Right cardiac atrium (tissue), 5 donors: ENCODE measurements at regions not wholly inside any gene's neighbourhood (a gene's known extent, or its start where the extent isn't known, plus 50 kb on each side); places are given as distances from the start of the nearest gene placed in this dataset.

ENCODE experiments used
- ATAC-seq, 2 donors: fragments of 200-7000 bp; cut with Tn5 transposase; one replicate each; pipeline versions ENCODE4 v1.8.0 to v1.9.1; 2020; ENCODE audit warnings: moderate library complexity in 2 of 2, mild to moderate bottlenecking in 1 of 2
- DNase-seq, 3 donors: peaks; one replicate each; pipeline ENCODE4 v3.0.0-alpha.2; 2020
- H3K27ac ChIP-seq: one replicate; pipeline ENCODE4 v1.5.1; 2013; ENCODE audit warnings: mild to moderate bottlenecking, low read length, control low read depth, moderate library complexity
- H3K27me3 ChIP-seq: one replicate; pipeline ENCODE4 v1.6.1; 2013; ENCODE audit not compliant: control insufficient read depth, insufficient read depth
- H3K4me1 ChIP-seq: one replicate; pipeline ENCODE4 v1.6.1; 2013; ENCODE audit warnings: low read length; ENCODE audit not compliant: control insufficient read depth, insufficient read depth
- H3K4me3 ChIP-seq: one replicate; pipeline ENCODE4 v1.5.1; 2013; ENCODE audit warnings: low read length, control low read depth
- H3K9me3 ChIP-seq: one replicate; pipeline ENCODE4 v1.6.1; 2013; ENCODE audit warnings: low read length; ENCODE audit not compliant: control insufficient read depth
- WGBS: extraction: QIAGEN DNeasy Blood & Tissue Kit; methylation state at CpG from one replicate; pipeline ENCODE4 v1.1.7; 2013; 5-methylcytosine and 5-hydroxymethylcytosine counted together
- intact Hi-C, 4 donors: fragments of 100-400 bp; cut with DNase I; formaldehyde crosslinking; loops; one replicate each; pipeline versions ENCODE4 v1.11.0 to v1.14.0; 2022 to 2023
- donor health status: healthy with polysubstance abuse.
- donor health status: DM: no; HTN: yes; CAD: no.
- donor health status: DM: no; HTN: no; CAD: no.
- donor health status: DM: no; HTN: yes; CAD: no; lungs with severe emphysema.
- donor health status: DM: yes; HTN: yes; CAD: no.

DNA sequence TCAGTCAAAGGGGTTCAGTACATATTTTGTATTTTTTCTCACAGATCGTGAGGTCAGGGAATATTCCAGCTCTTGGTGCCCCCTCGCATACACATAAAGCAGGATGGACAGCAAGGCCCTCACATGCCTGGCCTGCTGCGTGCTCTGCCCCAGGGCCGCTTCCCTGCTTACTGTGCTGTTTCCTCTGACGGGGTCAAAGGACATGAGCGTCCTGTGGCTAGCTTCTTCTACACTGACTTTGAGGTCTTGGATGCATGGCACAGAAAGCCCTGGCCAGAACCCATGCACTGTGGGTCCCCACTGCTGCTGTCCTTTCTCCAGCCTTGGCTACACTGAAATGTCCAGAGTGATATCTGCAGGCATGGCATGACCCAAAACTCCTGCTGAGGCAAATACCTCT is 92.5 kb upstream of the GGTLC1 start:
- H3K4me1 ChIP-seq: no peaks in the 10 kb centered on the region
- no peaks in the 10 kb centered on the region for H3K27me3 ChIP-seq
- intact Hi-C loops: no loop called here
- WGBS: 80% methylated on average over 6 of the region's 6 CpGs
- no peaks in the 10 kb centered on the region for H3K9me3 ChIP-seq
- ATAC-seq (no peak), DNase-seq (no peak)
- no peak overlapping the region for H3K4me3 ChIP-seq
- H3K27ac ChIP-seq: no peak overlapping the region

- Histone ChIP-seq H3K4me1 (no peaks in the 10 kb centered on the region), H3K4me3 (no peak overlapping the region), H3K27me3 (no peaks in the 10 kb centered on the region), H3K9me3 (no peaks in the 10 kb centered on the region), H3K27ac (no peak overlapping the region)
- WGBS: 79% methylated on average over 7 of the region's 7 CpGs
- ATAC-seq (no peak), DNase-seq (no peak)
- intact Hi-C loops: no loop called here
Measured at GRCh38 chr20:24079661-24080412, 91.3 kb upstream of the GGTLC1 start.

- ATAC-seq: no peak
- Histone ChIP-seq H3K4me1 (no peaks in the 10 kb centered on the region), H3K4me3 (no peak overlapping the region), H3K27me3 (no peaks in the 10 kb centered on the region), H3K9me3 (no peaks in the 10 kb centered on the region), H3K27ac (no peak overlapping the region)
- intact Hi-C loops: no loop called here
- no peak for DNase-seq
Measured at GRCh38 chr20:24077145-24077544, 88.6 kb upstream of the GGTLC1 start.

DNA sequence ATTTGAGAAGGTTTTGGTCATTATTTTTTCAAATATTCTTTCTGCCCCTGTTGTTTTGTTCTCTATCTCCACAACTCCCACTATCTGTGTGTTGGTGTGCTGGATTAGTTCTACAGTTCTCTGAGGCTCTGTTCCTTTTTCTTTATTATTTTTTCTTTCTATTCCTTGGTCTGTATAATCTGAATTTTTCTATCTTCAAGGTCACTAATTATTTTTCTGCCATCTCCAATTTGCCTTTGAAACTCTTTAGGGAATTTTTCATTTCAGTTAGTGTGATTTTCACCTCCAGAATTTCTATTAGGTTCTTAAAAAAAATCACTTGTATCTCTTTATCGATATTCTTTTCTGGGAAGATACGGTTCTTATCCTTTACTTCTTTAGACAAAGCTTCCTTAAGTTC is 82.1 kb upstream of the GGTLC1 start:
- WGBS: 94% methylated on average over 2 of the region's 2 CpGs
- intact Hi-C loops: no loop called here
- Histone ChIP-seq H3K4me3 (no peak overlapping the region), H3K27me3 (no peaks in the 10 kb centered on the region), H3K9me3 (no peaks in the 10 kb centered on the region), H3K27ac (no peak overlapping the region), H3K4me1 (no peaks in the 10 kb centered on the region)
- ATAC-seq (no peak), DNase-seq (no peak)

GRCh38 chr20:24066076-24066700 is 77.6 kb upstream of the GGTLC1 start:
- intact Hi-C loops: no loop called here
- 56% methylated on average over 6 of the region's 6 CpGs for WGBS
- H3K27me3 ChIP-seq: no peaks in the 10 kb centered on the region
- no peaks in the 10 kb centered on the region for H3K9me3 ChIP-seq
- H3K4me1 ChIP-seq: no peaks in the 10 kb centered on the region
- H3K27ac ChIP-seq: no peak overlapping the region
- H3K4me3 ChIP-seq: no peak overlapping the region
- no peak for DNase-seq
- no peak for ATAC-seq

DNA sequence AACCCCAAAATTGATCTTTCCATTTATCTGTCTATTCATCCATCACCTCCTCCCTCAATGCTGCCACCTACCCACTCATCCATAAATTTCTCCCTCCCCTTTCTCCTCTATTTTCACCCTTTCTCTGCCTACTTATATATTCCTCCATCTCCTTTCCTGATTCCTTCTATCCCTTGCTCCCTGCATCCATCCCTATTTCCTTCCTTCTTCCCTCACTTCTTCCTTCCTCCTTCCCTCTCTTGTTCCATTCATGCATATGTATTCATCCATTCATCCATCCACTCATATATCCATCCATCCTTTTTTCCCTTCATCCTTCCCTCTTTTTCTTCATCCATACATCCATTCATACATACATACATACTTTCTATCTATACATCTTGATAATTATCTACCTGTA is 76.3 kb upstream of the GGTLC1 start:
- DNase-seq: no peak
- intact Hi-C loops: no loop called here
- Histone ChIP-seq H3K27me3 (no peaks in the 10 kb centered on the region), H3K4me3 (no peak overlapping the region), H3K27ac (no peak overlapping the region), H3K9me3 (no peaks in the 10 kb centered on the region), H3K4me1 (no peaks in the 10 kb centered on the region)
- ATAC-seq: no peak

DNA sequence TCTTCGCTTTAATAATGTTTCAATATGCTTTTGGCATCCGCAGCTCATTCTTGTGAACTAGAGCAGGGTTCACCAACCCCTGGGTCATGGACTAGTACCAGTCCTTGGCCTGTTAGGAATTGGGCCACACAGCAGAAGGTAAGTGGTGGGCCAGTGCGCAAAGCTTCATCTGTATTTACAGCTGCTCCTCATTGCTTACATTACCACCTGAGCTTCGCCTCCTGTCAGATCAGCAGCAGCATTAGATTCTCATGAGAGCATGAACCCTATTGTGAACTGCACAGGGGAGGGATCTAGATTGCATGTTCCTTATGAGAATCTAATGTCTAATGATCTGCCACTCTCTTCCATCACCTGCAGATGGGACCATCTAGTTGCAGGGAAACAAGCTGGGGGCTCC is 75.5 kb upstream of the GGTLC1 start:
- no peaks in the 10 kb centered on the region for H3K27me3 ChIP-seq
- no peak overlapping the region for H3K27ac ChIP-seq
- 94% methylated on average over 4 of the region's 4 CpGs for WGBS
- no peak overlapping the region for H3K4me3 ChIP-seq
- DNase-seq (no peak), ATAC-seq (no peak)
- no peaks in the 10 kb centered on the region for H3K4me1 ChIP-seq
- no peaks in the 10 kb centered on the region for H3K9me3 ChIP-seq
- intact Hi-C loops: no loop called here

GRCh38 chr20:24063100-24063499 is 74.5 kb upstream of the GGTLC1 start:
- DNase-seq (no peak), ATAC-seq (no peak)
- intact Hi-C loops: no loop called here
- Histone ChIP-seq H3K4me3 (no peak overlapping the region), H3K27me3 (no peaks in the 10 kb centered on the region), H3K4me1 (no peaks in the 10 kb centered on the region), H3K27ac (no peak overlapping the region), H3K9me3 (no peaks in the 10 kb centered on the region)
- 86% methylated on average over 5 of the region's 5 CpGs for WGBS

DNA sequence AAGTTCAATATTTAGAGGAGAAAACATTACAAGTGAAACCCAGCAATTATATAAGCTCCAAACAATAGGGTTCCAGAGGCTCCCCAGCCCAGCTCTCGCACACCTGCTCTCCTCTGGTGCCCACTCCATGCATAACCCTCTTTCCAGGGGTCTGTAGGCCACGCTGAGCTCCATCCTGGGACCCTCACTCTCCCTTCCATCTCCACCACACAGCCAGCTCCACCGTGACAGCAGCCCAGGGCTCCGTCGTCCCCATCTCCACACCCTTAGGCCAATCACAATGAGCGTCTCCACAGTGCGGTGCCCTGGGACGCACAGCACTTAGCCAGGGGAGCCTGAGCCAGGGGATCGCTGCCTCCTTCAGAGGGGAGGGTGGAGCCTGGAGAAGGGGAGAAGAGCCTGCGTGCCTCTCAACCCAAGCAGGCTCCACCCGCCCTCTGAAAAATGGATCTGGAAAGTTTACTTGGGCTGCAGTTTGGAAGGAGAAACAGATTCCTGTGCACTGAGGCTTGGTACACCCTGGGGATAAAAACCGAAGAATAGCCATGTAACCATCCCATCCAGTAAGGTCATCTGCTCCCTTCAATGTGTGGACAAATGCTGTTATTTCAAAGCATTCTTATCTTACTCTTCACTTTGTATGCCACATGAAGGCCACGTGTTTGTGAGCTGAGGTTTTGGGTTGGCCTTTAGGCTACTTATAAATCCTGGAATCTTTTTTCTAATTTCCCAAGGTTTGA is 72.4 kb upstream of the GGTLC1 start:
- 52% methylated on average over 13 of the region's 13 CpGs for WGBS
- Histone ChIP-seq H3K4me3 (no peak overlapping the region), H3K4me1 (no peaks in the 10 kb centered on the region), H3K9me3 (no peaks in the 10 kb centered on the region), H3K27me3 (no peaks in the 10 kb centered on the region), H3K27ac (no peak overlapping the region)
- intact Hi-C loops: no loop called here
- ATAC-seq: no peak
- DNase-seq: no peak

GRCh38 chr20:24059174-24059573 is 70.6 kb upstream of the GGTLC1 start:
- Histone ChIP-seq H3K4me1 (no peaks in the 10 kb centered on the region), H3K27ac (no peak overlapping the region), H3K9me3 (no peaks in the 10 kb centered on the region), H3K27me3 (no peaks in the 10 kb centered on the region), H3K4me3 (no peak overlapping the region)
- DNase-seq (no peak), ATAC-seq (no peak)
- WGBS: 85% methylated on average over 5 of the region's 5 CpGs
- intact Hi-C loops: no loop called here

DNA sequence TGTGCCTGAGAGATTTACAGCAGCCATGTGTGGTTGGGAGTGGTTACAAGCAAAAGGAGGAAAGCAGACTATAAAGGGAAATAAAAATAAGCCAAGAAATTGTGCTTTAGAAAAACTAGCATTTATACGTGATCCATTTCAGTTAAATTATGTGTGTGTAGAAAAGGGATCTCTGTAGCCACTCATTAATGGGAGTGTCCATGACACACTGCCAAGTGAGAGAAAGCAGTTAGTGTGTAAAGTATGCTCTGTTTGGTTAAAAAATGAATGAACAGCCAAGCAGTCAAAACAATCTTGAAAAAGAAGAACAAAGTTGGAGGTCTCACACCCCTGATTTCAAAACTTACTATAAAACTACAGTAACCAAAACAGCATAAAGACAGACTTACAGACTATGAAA is 67.9 kb upstream of the GGTLC1 start:
- Histone ChIP-seq H3K4me3 (no peak overlapping the region), H3K9me3 (no peaks in the 10 kb centered on the region), H3K27me3 (no peaks in the 10 kb centered on the region), H3K27ac (no peak overlapping the region), H3K4me1 (no peaks in the 10 kb centered on the region)
- intact Hi-C loops: no loop called here
- 59% methylated on average over 1 of the region's 1 CpG for WGBS
- no peak for DNase-seq
- ATAC-seq: no peak
